ENCODE measurements at regions not wholly inside any gene's neighbourhood (a gene's known extent, or its start where the extent isn't known, plus 50 kb on each side); places are given as distances from the start of the nearest gene placed in this dataset.

GRCh38 chr22:22749167-22749758, 104.8 kb downstream of the GGTLC2 start:
- CTCF ChIA-PET: interaction anchor here (0.6 kb wide), 1 partner anchor 314 kb away, joined by 7 read pairs; no protein-coding TSS in a partner anchor
- no peak for DNase-seq (ENCODE audit: low spot score)
- POLR2A ChIA-PET (ENCODE audit: low non-redundant PET): no interaction called here

GRCh38 chr22:22750335-22751042, 106.1 kb downstream of the GGTLC2 start:
- no peaks in the 10 kb centered on the region for H3K9me3 ChIP-seq (ENCODE audit: low read depth, low read length, poor library complexity, severe bottlenecking)
- CTCF ChIA-PET: no interaction called here
- POLR2A ChIA-PET (ENCODE audit: low non-redundant PET): no interaction called here

More at GRCh38 chr22:22749167-22749758, 104.8 kb downstream of the GGTLC2 start:
- no peaks in the 10 kb centered on the region for H3K27me3 ChIP-seq (replicated peaks; ENCODE audit: insufficient read depth, low read depth, low read length, poor library complexity)
- no TSS peak for BruUV-seq (replicated peaks)
- H3K9me3 ChIP-seq (ENCODE audit: low read depth, low read length, poor library complexity, severe bottlenecking): no peaks in the 10 kb centered on the region
- H3K36me3 ChIP-seq (ENCODE audit: insufficient read depth, low read length, poor library complexity, severe bottlenecking): no peaks in the 10 kb centered on the region
- H3K4me1 ChIP-seq (ENCODE audit: insufficient read depth, low read length, poor library complexity, severe bottlenecking): no peaks in the 10 kb centered on the region
- intact Hi-C loops (cut with micrococcal nuclease; ENCODE audit: unreplicated experiment): no loop called here
- no peak overlapping the region for H3K4me3 ChIP-seq (ENCODE audit: low read depth, low read length, poor library complexity, severe bottlenecking)
- no peak overlapping the region for H3K27ac ChIP-seq (ENCODE audit: low read depth, low read length, poor library complexity, severe bottlenecking)
- no peak for TF ChIP-seq EZH2 (IDR thresholded peaks at IDR 0.05; ENCODE audit: borderline replicate concordance, low read depth, low read length, poor library complexity, severe bottlenecking)
- TF ChIP-seq CTCF (conservative IDR thresholded peaks at IDR 0.05; ENCODE audit: low read depth, low read length): no peak

GRCh38 chr22:22751043-22751603, 106.7 kb downstream of the GGTLC2 start:
- intact Hi-C loops (cut with micrococcal nuclease; ENCODE audit: unreplicated experiment): no loop called here
- Histone ChIP-seq H3K9me3 (ENCODE audit: low read depth, low read length, poor library complexity, severe bottlenecking) (no peaks in the 10 kb centered on the region), H3K36me3 (ENCODE audit: insufficient read depth, low read length, poor library complexity, severe bottlenecking) (no peaks in the 10 kb centered on the region), H3K27me3 (replicated peaks; ENCODE audit: insufficient read depth, low read depth, low read length, poor library complexity) (no peaks in the 10 kb centered on the region), H3K4me1 (ENCODE audit: insufficient read depth, low read length, poor library complexity, severe bottlenecking) (no peaks in the 10 kb centered on the region), H3K27ac (ENCODE audit: low read depth, low read length, poor library complexity, severe bottlenecking) (no peak overlapping the region), H3K4me3 (ENCODE audit: low read depth, low read length, poor library complexity, severe bottlenecking) (no peak overlapping the region)
- TF ChIP-seq CTCF (conservative IDR thresholded peaks at IDR 0.05; ENCODE audit: low read depth, low read length): no peak
- no peak for TF ChIP-seq EZH2 (IDR thresholded peaks at IDR 0.05; ENCODE audit: borderline replicate concordance, low read depth, low read length, poor library complexity, severe bottlenecking)
- ChIA-PET POLR2A (ENCODE audit: low non-redundant PET) (no interaction called here), CTCF (no interaction called here)
- no peak for DNase-seq (ENCODE audit: low spot score)
- BruUV-seq (replicated peaks): no TSS peak

More at GRCh38 chr22:22750335-22751042, 106.1 kb downstream of the GGTLC2 start:
- no peaks in the 10 kb centered on the region for H3K4me1 ChIP-seq (ENCODE audit: insufficient read depth, low read length, poor library complexity, severe bottlenecking)
- H3K27ac ChIP-seq (ENCODE audit: low read depth, low read length, poor library complexity, severe bottlenecking): no peak overlapping the region
- intact Hi-C loops (cut with micrococcal nuclease; ENCODE audit: unreplicated experiment): no loop called here
- TF ChIP-seq EZH2 (IDR thresholded peaks at IDR 0.05; ENCODE audit: borderline replicate concordance, low read depth, low read length, poor library complexity, severe bottlenecking): no peak
- TF ChIP-seq CTCF (conservative IDR thresholded peaks at IDR 0.05; ENCODE audit: low read depth, low read length): no peak
- H3K4me3 ChIP-seq (ENCODE audit: low read depth, low read length, poor library complexity, severe bottlenecking): no peak overlapping the region
- no peaks in the 10 kb centered on the region for H3K36me3 ChIP-seq (ENCODE audit: insufficient read depth, low read length, poor library complexity, severe bottlenecking)
- no peaks in the 10 kb centered on the region for H3K27me3 ChIP-seq (replicated peaks; ENCODE audit: insufficient read depth, low read depth, low read length, poor library complexity)
- DNase-seq (ENCODE audit: low spot score): no peak
- BruUV-seq (replicated peaks): no TSS peak

All from A673 (cell line).